Dendritic cell treated with granulocyte-macrophage colony-stimulating factor and Interleukin-4, amounts not matched to agents 40 ng/mL and 50 ng/mL, for 4 days (primary cell): ENCODE measurements at regions not wholly inside any gene's neighbourhood (a gene's known extent, or its start where the extent isn't known, plus 50 kb on each side); places are given as distances from the start of the nearest gene placed in this dataset.

Experiments
- H3K27ac Mint-ChIP-seq: one replicate; pipeline ENCODE4 v1.8.0; 2022; ENCODE audit warnings: mild to moderate bottlenecking, mixed read lengths
- H3K27me3 Mint-ChIP-seq: one replicate; pipeline ENCODE4 v1.8.0; 2022; ENCODE audit warnings: mild to moderate bottlenecking, mixed read lengths
- H3K36me3 Mint-ChIP-seq: one replicate; pipeline ENCODE4 v1.8.0; 2022; ENCODE audit warnings: low read depth, mixed read lengths
- H3K4me1 Mint-ChIP-seq: one replicate; pipeline ENCODE4 v1.8.0; 2022; ENCODE audit warnings: low read depth, mixed read lengths
- H3K4me3 Mint-ChIP-seq: one replicate; pipeline ENCODE4 v1.8.0; 2022; ENCODE audit warnings: mild to moderate bottlenecking, moderate library complexity, mixed read lengths
- H3K9me3 Mint-ChIP-seq: one replicate; pipeline ENCODE4 v1.8.0; 2022; ENCODE audit warnings: mixed read lengths
- intact Hi-C: fragments of 100-400 bp; cut with micrococcal nuclease; formaldehyde crosslinking; loops from one replicate; pipeline ENCODE4 v1.15.0; 2022

GRCh38 chr3:160171813-160172212 is 53.4 kb upstream of the C3orf80 start:
- H3K36me3 Mint-ChIP-seq: no peaks in the 10 kb centered on the region
- H3K27ac Mint-ChIP-seq: no peak overlapping the region
- no peak overlapping the region for H3K4me3 Mint-ChIP-seq
- intact Hi-C loops: no loop called here
- peaks cover 9% of the 10 kb centered on the region for H3K4me1 Mint-ChIP-seq
- no peaks in the 10 kb centered on the region for H3K9me3 Mint-ChIP-seq
- no peaks in the 10 kb centered on the region for H3K27me3 Mint-ChIP-seq

GRCh38 chr3:160174621-160175020 is 50.6 kb upstream of the C3orf80 start:
- no peaks in the 10 kb centered on the region for H3K36me3 Mint-ChIP-seq

More at GRCh38 chr3:160174621-160175020, 50.6 kb upstream of the C3orf80 start:
- no peak overlapping the region for H3K27ac Mint-ChIP-seq
- H3K4me3 Mint-ChIP-seq: no peak overlapping the region
- H3K4me1 Mint-ChIP-seq: peaks cover 1% of the 10 kb centered on the region
- no peaks in the 10 kb centered on the region for H3K9me3 Mint-ChIP-seq
- intact Hi-C loops: no loop called here
- no peaks in the 10 kb centered on the region for H3K27me3 Mint-ChIP-seq
